ENCODE measurements at regions not wholly inside any gene's neighbourhood (a gene's known extent, or its start where the extent isn't known, plus 50 kb on each side); places are given as distances from the start of the nearest gene placed in this dataset.

DNA sequence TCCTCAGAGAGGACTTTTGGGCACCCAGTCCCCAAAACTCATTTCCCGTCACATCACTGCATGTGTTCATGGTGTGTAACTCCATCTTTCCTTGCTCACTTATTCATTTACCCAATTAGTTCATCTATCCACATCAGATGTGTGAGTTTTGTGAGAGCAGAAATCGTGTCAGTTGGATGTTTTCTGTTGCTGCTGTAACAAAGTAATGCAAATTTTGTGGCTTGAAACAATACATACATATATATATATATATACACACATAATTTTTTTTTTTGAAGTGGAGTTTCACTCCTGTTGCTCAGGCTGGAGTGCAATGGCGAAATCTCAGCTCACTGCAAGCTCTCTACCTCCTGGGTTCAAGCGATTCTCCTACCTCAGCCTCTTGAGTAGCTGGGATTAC, 70.5 kb upstream of the BOD1 start:
- no peak overlapping the region for H2AK5ac ChIP-seq (ENCODE audit: insufficient read length, low read length)
- no peak overlapping the region for H3K9ac ChIP-seq (ENCODE audit: extremely low read depth, insufficient read length, low read length)
- H3T11ph ChIP-seq (ENCODE audit: low read length): no peak overlapping the region
- H3K4ac ChIP-seq (ENCODE audit: low read depth, low read length): no peak overlapping the region
- no peak overlapping the region for H3K56ac ChIP-seq (ENCODE audit: insufficient read length, low read depth, low read length)
- no peaks in the 10 kb centered on the region for H3K79me1 ChIP-seq (ENCODE audit: insufficient read depth, low read depth, low read length, poor library complexity, severe bottlenecking)
- Mint-ChIP-seq H3K9me3 (peaks cover 0 to 1% of the 10 kb centered on the region in 2 experiments; a peak in 1 of 5 replicates), H3K27ac (no peak overlapping the region), H3K27me3 (ENCODE audit: low read depth) (peaks cover 1% of the 10 kb centered on the region; the same call in 1 of the 2 replicates), H3K4me1 (peaks cover 19 to 20% of the 10 kb centered on the region in 2 experiments), H3K36me3 (ENCODE audit: insufficient read depth in 1 of 3, low read depth in 3 of 3) (peaks cover 3 to 4% (median 4%) of the 10 kb centered on the region in 3 experiments; a peak in 5 of 7 replicates), H3K4me3 (no peak overlapping the region)
- no peak for DNase-seq
- no peak overlapping the region for H4K5ac ChIP-seq (ENCODE audit: insufficient read length, low read depth, low read length)
- H3K4me2 ChIP-seq (ENCODE audit: insufficient read depth, insufficient read length, low read length): no peak overlapping the region
- H2BK20ac ChIP-seq (ENCODE audit: low read depth, low read length, poor library complexity, severe bottlenecking): no peak overlapping the region
- no peaks in the 10 kb centered on the region for H3K9me3 ChIP-seq (ENCODE audit: control insufficient read depth, low read depth, low read length)
- H3K14ac ChIP-seq (ENCODE audit: insufficient read depth, low read length): no peak overlapping the region
- H2AFZ ChIP-seq (ENCODE audit: low read length): no peak overlapping the region
- TF ChIP-seq, protein P1, sequence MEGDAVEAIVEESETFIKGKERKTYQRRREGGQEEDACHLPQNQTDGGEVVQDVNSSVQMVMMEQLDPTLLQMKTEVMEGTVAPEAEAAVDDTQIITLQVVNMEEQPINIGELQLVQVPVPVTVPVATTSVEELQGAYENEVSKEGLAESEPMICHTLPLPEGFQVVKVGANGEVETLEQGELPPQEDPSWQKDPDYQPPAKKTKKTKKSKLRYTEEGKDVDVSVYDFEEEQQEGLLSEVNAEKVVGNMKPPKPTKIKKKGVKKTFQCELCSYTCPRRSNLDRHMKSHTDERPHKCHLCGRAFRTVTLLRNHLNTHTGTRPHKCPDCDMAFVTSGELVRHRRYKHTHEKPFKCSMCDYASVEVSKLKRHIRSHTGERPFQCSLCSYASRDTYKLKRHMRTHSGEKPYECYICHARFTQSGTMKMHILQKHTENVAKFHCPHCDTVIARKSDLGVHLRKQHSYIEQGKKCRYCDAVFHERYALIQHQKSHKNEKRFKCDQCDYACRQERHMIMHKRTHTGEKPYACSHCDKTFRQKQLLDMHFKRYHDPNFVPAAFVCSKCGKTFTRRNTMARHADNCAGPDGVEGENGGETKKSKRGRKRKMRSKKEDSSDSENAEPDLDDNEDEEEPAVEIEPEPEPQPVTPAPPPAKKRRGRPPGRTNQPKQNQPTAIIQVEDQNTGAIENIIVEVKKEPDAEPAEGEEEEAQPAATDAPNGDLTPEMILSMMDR (conservative IDR thresholded peaks at IDR 0.05): no peak
- no peak overlapping the region for H4K8ac ChIP-seq (replicated peaks; ENCODE audit: insufficient read length, low read depth, low read length)
- no peaks in the 10 kb centered on the region; the same call in 1 of the 2 replicates for H3K79me2 ChIP-seq (ENCODE audit: insufficient read depth, low read length)
- no peaks in the 10 kb centered on the region for H3K23me2 ChIP-seq (ENCODE audit: insufficient read length, low read depth, low read length, poor library complexity, severe bottlenecking)
- no peaks in the 10 kb centered on the region for H3K27me3 ChIP-seq (ENCODE audit: insufficient read depth, low read length)
- H2BK12ac ChIP-seq (ENCODE audit: insufficient read length, low read depth, low read length): no peak overlapping the region
- no peaks in the 10 kb centered on the region; the same call in 1 of the 2 replicates for H3K4me1 ChIP-seq (ENCODE audit: insufficient read depth, low read length)
- no peak overlapping the region for H3K18ac ChIP-seq (ENCODE audit: insufficient read length, low read depth, low read length)
- H3K23ac ChIP-seq (ENCODE audit: insufficient read length, low read depth, low read length): no peak overlapping the region
- no peak overlapping the region for H2BK15ac ChIP-seq (ENCODE audit: low read depth, low read length)
- no CpG with 5 or more reads among the region's 4 CpGs for WGBS (ENCODE audit: extremely low coverage, insufficient read length, low lambda C conversion rate)
- H4K91ac ChIP-seq (ENCODE audit: insufficient read length, low read depth, low read length): no peak overlapping the region
- H4K20me1 ChIP-seq (ENCODE audit: control insufficient read depth, insufficient read depth, insufficient read length): no peaks in the 10 kb centered on the region
- H2BK120ac ChIP-seq (ENCODE audit: low read depth, low read length, poor library complexity, severe bottlenecking): no peak overlapping the region
- no peak overlapping the region for H3K27ac ChIP-seq (ENCODE audit: insufficient read length, low read depth, low read length)
- H2BK5ac ChIP-seq (ENCODE audit: insufficient read length, low read length): no peak overlapping the region

All from H9 (cell line).